ENCODE measurements at regions not wholly inside any gene's neighbourhood (a gene's known extent, or its start where the extent isn't known, plus 50 kb on each side); places are given as distances from the start of the nearest gene placed in this dataset.
A peak's percentile ranks its signal among the peaks of the same experiment; 100 is the strongest.

GRCh38 chr1:103250441-103250861 lies 142.1 kb upstream of the COL11A1 start:
- no peak for DNase-seq (ENCODE audit: low read depth)

- DNase-seq (ENCODE audit: low read depth): no peak
Measured at GRCh38 chr1:103248417-103249102, 140.2 kb upstream of the COL11A1 start.

GRCh38 chr1:103247517-103247916 lies 139.2 kb upstream of the COL11A1 start:
- DNase-seq (ENCODE audit: low read depth): no peak

- no peak for DNase-seq (ENCODE audit: low read depth)
Measured at GRCh38 chr1:103243481-103243880, 135.2 kb upstream of the COL11A1 start.

- DNase-seq (ENCODE audit: low read depth): no peak
Measured at GRCh38 chr1:103239034-103239433, 130.7 kb upstream of the COL11A1 start.

- peak; percentile 11 for DNase-seq (ENCODE audit: low read depth)
Measured at GRCh38 chr1:103230061-103230460, 121.7 kb upstream of the COL11A1 start.

GRCh38 chr1:103220631-103221041 lies 112.3 kb upstream of the COL11A1 start:
- peak; percentile 70 for DNase-seq (ENCODE audit: low read depth)

GRCh38 chr1:103218821-103219220 lies 110.5 kb upstream of the COL11A1 start:
- no peak for DNase-seq (ENCODE audit: low read depth)

GRCh38 chr1:103218369-103218768 lies 110.0 kb upstream of the COL11A1 start:
- DNase-seq (ENCODE audit: low read depth): no peak

GRCh38 chr1:103211073-103211472 lies 102.8 kb upstream of the COL11A1 start:
- no peak for DNase-seq (ENCODE audit: low read depth)

GRCh38 chr1:103208844-103209243 lies 100.5 kb upstream of the COL11A1 start:
- DNase-seq (ENCODE audit: low read depth): no peak

GRCh38 chr1:103199001-103199400 lies 90.7 kb upstream of the COL11A1 start:
- DNase-seq (ENCODE audit: low read depth): no peak

- DNase-seq (ENCODE audit: low read depth): no peak
Measured at GRCh38 chr1:103198076-103198475, 89.8 kb upstream of the COL11A1 start.

GRCh38 chr1:103197216-103197615 lies 88.9 kb upstream of the COL11A1 start:
- peak; percentile 56 for DNase-seq (ENCODE audit: low read depth)

- no peak for DNase-seq (ENCODE audit: low read depth)
Measured at GRCh38 chr1:103194984-103195383, 86.7 kb upstream of the COL11A1 start.

- DNase-seq (ENCODE audit: low read depth): no peak
Measured at GRCh38 chr1:103194060-103194459, 85.7 kb upstream of the COL11A1 start.

- no peak for DNase-seq (ENCODE audit: low read depth)
Measured at GRCh38 chr1:103191327-103191726, 83.0 kb upstream of the COL11A1 start.

GRCh38 chr1:103190766-103191165 lies 82.4 kb upstream of the COL11A1 start:
- no peak for DNase-seq (ENCODE audit: low read depth)

- DNase-seq (ENCODE audit: low read depth): no peak
Measured at GRCh38 chr1:103187673-103188072, 79.4 kb upstream of the COL11A1 start.

- no peak for DNase-seq (ENCODE audit: low read depth)
Measured at GRCh38 chr1:103180660-103181059, 72.3 kb upstream of the COL11A1 start.

- DNase-seq (ENCODE audit: low read depth): no peak
Measured at GRCh38 chr1:103177108-103177775, 68.9 kb upstream of the COL11A1 start.

GRCh38 chr1:103171041-103171590 lies 62.8 kb upstream of the COL11A1 start:
- no peak for DNase-seq (ENCODE audit: low read depth)

GRCh38 chr1:103170609-103171008 lies 62.3 kb upstream of the COL11A1 start:
- DNase-seq (ENCODE audit: low read depth): no peak

Data from stromal cell of bone marrow (primary cell).